IMR-90 (cell line): ENCODE measurements at regions not wholly inside any gene's neighbourhood (a gene's known extent, or its start where the extent isn't known, plus 50 kb on each side); places are given as distances from the start of the nearest gene placed in this dataset.
A peak's percentile ranks its signal among the peaks of the same experiment; 100 is the strongest.

Source experiments
- ATAC-seq: fragments of 200-7000 bp; cut with Tn5 transposase; 2 replicates; pipeline ENCODE4 v1.9.1; 2020; ENCODE audit warnings: low read depth, mild to moderate bottlenecking, moderate library complexity
- BruUV-seq: library from RNA; stranded (reverse); fragments of 400-500 nt; replicated peaks from 2 replicates; lab custom pipeline; 2021; lab: Mats Ljungman, UMichigan
- CTCF ChIA-PET: fragments of 300-600 bp; formaldehyde crosslinking; extraction: SDS; loops from one replicate; lab custom pipeline; 2021; ENCODE audit warnings: antibody characterized with exemption; lab: Yijun Ruan, JAX
- POLR2A ChIA-PET: fragments of 300-600 bp; sonication (Branson Sonifier 250); formaldehyde crosslinking; loops from one replicate; lab custom pipeline; 2022; ENCODE audit warnings: antibody characterized with exemption; ENCODE audit not compliant: unreplicated experiment; lab: Charles Lee
- DNase-seq: peaks from one replicate; pipeline ENCODE4 v3.0.0; 2013
- H2AFZ ChIP-seq: replicated peaks from 2 replicates; pipeline ENCODE3; 2013; ENCODE audit warnings: low read length, mild to moderate bottlenecking; ENCODE audit not compliant: poor library complexity
- H2AK5ac ChIP-seq: 2 replicates; pipeline ENCODE4 v1.6.1; 2013; ENCODE audit warnings: low read depth, low read length, inconsistent platforms
- H2AK9ac ChIP-seq: replicated peaks from 2 replicates; pipeline ENCODE3; 2013; ENCODE audit warnings: mild to moderate bottlenecking, low read depth, low read length, moderate library complexity; ENCODE audit not compliant: poor library complexity
- H2BK120ac ChIP-seq: 2 replicates; pipeline ENCODE4 v1.6.1; 2013; ENCODE audit warnings: low read depth, low read length, inconsistent platforms
- H2BK15ac ChIP-seq: 3 replicates; pipeline ENCODE4 v1.6.1; 2013; ENCODE audit warnings: low read depth, low read length, inconsistent platforms
- H2BK20ac ChIP-seq: 2 replicates; pipeline ENCODE4 v1.6.1; 2013; ENCODE audit warnings: low read depth, mild to moderate bottlenecking, inconsistent platforms, low read length, moderate library complexity
- H2BK5ac ChIP-seq: 2 replicates; pipeline ENCODE4 v1.6.1; 2013; ENCODE audit warnings: mild to moderate bottlenecking, low read depth, low read length, inconsistent platforms; ENCODE audit not compliant: poor library complexity, severe bottlenecking
- H3K14ac ChIP-seq: replicated peaks from 2 replicates; pipeline ENCODE4 v1.6.1; 2013; ENCODE audit warnings: low read depth, low read length, inconsistent platforms
- H3K18ac ChIP-seq: 2 replicates; pipeline ENCODE4 v1.6.1; 2013; ENCODE audit warnings: low read depth, low read length, control low read depth
- H3K23ac ChIP-seq: 2 replicates; pipeline ENCODE4 v1.6.1; 2013; ENCODE audit warnings: low read depth, low read length, inconsistent platforms
- H3K27ac ChIP-seq: 2 replicates; pipeline ENCODE4 v1.5.1; 2013; ENCODE audit warnings: mild to moderate bottlenecking, control low read depth, low read length; ENCODE audit not compliant: insufficient read depth
- H3K27me3 ChIP-seq: 2 replicates; pipeline ENCODE4 v1.6.1; 2013; ENCODE audit warnings: low read length; ENCODE audit not compliant: control insufficient read depth, insufficient read depth
- H3K36me3 ChIP-seq: 2 replicates; pipeline ENCODE4 v1.6.1; 2013; ENCODE audit warnings: low read length, mixed read lengths; ENCODE audit not compliant: control insufficient read depth, insufficient read depth
- H3K4ac ChIP-seq: 2 replicates; pipeline ENCODE4 v1.6.1; 2013; ENCODE audit warnings: low read depth, low read length, inconsistent platforms
- H3K4me1 ChIP-seq: 2 replicates; pipeline ENCODE4 v1.6.1; 2013; ENCODE audit warnings: low read length, mixed read lengths; ENCODE audit not compliant: control insufficient read depth, insufficient read depth
- H3K4me2 ChIP-seq: 2 replicates; pipeline ENCODE4 v1.6.1; 2013; ENCODE audit warnings: low read depth, mild to moderate bottlenecking, control low read depth, low read length, moderate library complexity
- H3K4me3 ChIP-seq: 2 replicates; pipeline ENCODE4 v1.5.1; 2013; ENCODE audit warnings: low read depth, mild to moderate bottlenecking, control low read depth, low read length, moderate library complexity; ENCODE audit not compliant: insufficient read depth
- H3K56ac ChIP-seq: 2 replicates; pipeline ENCODE4 v1.6.1; 2013; ENCODE audit warnings: low read length, inconsistent platforms; ENCODE audit not compliant: insufficient read depth; ENCODE audit errors: extremely low read depth
- H3K79me1 ChIP-seq, 2 experiments: 2 replicates each; pipeline ENCODE4 v1.6.1; 2013; ENCODE audit warnings: low read length in 2 of 2, inconsistent platforms in 1 of 2, low read depth in 1 of 2
- H3K9ac ChIP-seq: 2 replicates; pipeline ENCODE4 v1.6.1; 2013; ENCODE audit warnings: low read depth, low read length, control low read depth
- H3K9me1 ChIP-seq: 2 replicates; pipeline ENCODE4 v1.6.1; 2013; ENCODE audit warnings: low read length, inconsistent platforms; ENCODE audit not compliant: insufficient read depth
- H3K9me3 ChIP-seq: 2 replicates; pipeline ENCODE4 v1.6.1; 2013; ENCODE audit warnings: low read length; ENCODE audit not compliant: control insufficient read depth, insufficient read depth
- H4K20me1 ChIP-seq: 2 replicates; pipeline ENCODE4 v1.6.1; 2013; ENCODE audit warnings: low read length, inconsistent platforms; ENCODE audit not compliant: insufficient read depth
- H4K5ac ChIP-seq: 2 replicates; pipeline ENCODE4 v1.6.1; 2013; ENCODE audit warnings: mild to moderate bottlenecking, low read depth, low read length, control low read depth
- H4K8ac ChIP-seq, 2 experiments: 2 replicates each; pipeline ENCODE4 v1.6.1; 2013; ENCODE audit warnings: low read depth in 2 of 2, low read length in 2 of 2, control low read depth in 1 of 2, inconsistent platforms in 1 of 2
- H4K91ac ChIP-seq: 2 replicates; pipeline ENCODE4 v1.6.1; 2013; ENCODE audit warnings: low read depth, low read length, inconsistent platforms; ENCODE audit not compliant: insufficient read depth
- BHLHE40 ChIP-seq: fragments of 150-350 bp; IDR thresholded peaks from 2 replicates; pipeline ENCODE4 v1.6.1; 2016; ENCODE audit warnings: mild to moderate bottlenecking, low read depth, low read length
- CEBPB ChIP-seq: IDR thresholded peaks from 2 replicates; pipeline ENCODE4 v1.6.1; 2012; ENCODE audit warnings: low read depth, low read length, improper control_type of control experiment
- CHD1 ChIP-seq: IDR thresholded peaks from 2 replicates; pipeline ENCODE4 v1.6.1; 2012; ENCODE audit warnings: low read depth, low read length, improper control_type of control experiment
- FOS ChIP-seq: fragments of 150-350 bp; IDR thresholded peaks from 2 replicates; pipeline ENCODE4 v1.6.1; 2016; ENCODE audit warnings: low read depth, low read length
- MAFK ChIP-seq: IDR thresholded peaks from 2 replicates; pipeline ENCODE4 v1.6.1; 2012; ENCODE audit warnings: low read depth, low read length, improper control_type of control experiment
- MAZ ChIP-seq: IDR thresholded peaks from 2 replicates; pipeline ENCODE4 v1.6.1; 2012; ENCODE audit warnings: low read depth, mild to moderate bottlenecking, low read length, improper control_type of control experiment, moderate library complexity, borderline replicate concordance
- MXI1 ChIP-seq: IDR thresholded peaks from 2 replicates; pipeline ENCODE4 v1.6.1; 2012; ENCODE audit warnings: low read depth, mild to moderate bottlenecking, low read length, moderate library complexity, borderline replicate concordance
- NFE2L2 ChIP-seq: fragments of 150-350 bp; IDR thresholded peaks from 2 replicates; pipeline ENCODE4 v1.6.1; 2016; ENCODE audit warnings: low read depth, mild to moderate bottlenecking, low read length
- POLR2A ChIP-seq: IDR thresholded peaks from 2 replicates; pipeline ENCODE4 v1.6.1; 2012; ENCODE audit warnings: mild to moderate bottlenecking, low read depth, low read length
- RAD21 ChIP-seq: IDR thresholded peaks from 2 replicates; pipeline ENCODE4 v1.6.1; 2012; ENCODE audit warnings: low read length, improper control_type of control experiment
- RCOR1 ChIP-seq: IDR thresholded peaks from 2 replicates; pipeline ENCODE4 v1.6.1; 2012; ENCODE audit warnings: mild to moderate bottlenecking, low read length, improper control_type of control experiment; ENCODE audit not compliant: insufficient replicate concordance
- RFX5 ChIP-seq: IDR thresholded peaks from 2 replicates; pipeline ENCODE4 v1.8.0; 2012; ENCODE audit warnings: low read depth, mild to moderate bottlenecking, low read length, moderate library complexity
- SMC3 ChIP-seq: fragments of 150-350 bp; IDR thresholded peaks from 2 replicates; pipeline ENCODE4 v1.6.1; 2016; ENCODE audit warnings: low read depth, mild to moderate bottlenecking, antibody characterized with exemption, low read length, moderate library complexity
- WGBS, 2 experiments: methylation state at CpG; one replicate each; pipeline versions ENCODE4 v1.1.5 to v1.1.7; 2013; ENCODE audit warnings: missing lambda C conversion rate in 2 of 2; ENCODE audit not compliant: insufficient read length in 1 of 2; ENCODE audit errors: extremely low coverage in 2 of 2; 5-methylcytosine and 5-hydroxymethylcytosine counted together
- dilution Hi-C: fragments of 300-500 bp; cut with HindIII; formaldehyde crosslinking; loops from one replicate; pipeline ENCODE4 v1.14.3; 2018; ENCODE audit warnings: low sequenced_read_pairs; ENCODE audit not compliant: unreplicated experiment
- in situ Hi-C: fragments of 300-500 bp; cut with MboI; formaldehyde crosslinking; loops from 3 replicates; pipeline ENCODE4 v1.14.3; 2019; ENCODE audit warnings: low sequenced_read_pairs, inconsistent platforms, mixed read lengths
- intact Hi-C: fragments of 100-400 bp; cut with micrococcal nuclease; formaldehyde crosslinking; loops from 2 replicates; pipeline ENCODE4 v1.10.0; 2022
- TF ChIP-seq, protein P1 (sequence below): fragments of 150-350 bp; IDR thresholded peaks from 2 replicates; pipeline ENCODE4 v1.6.1; 2016; ENCODE audit warnings: low read depth, mild to moderate bottlenecking, low read length, moderate library complexity, borderline replicate concordance
- TF ChIP-seq, protein P2 (sequence below): conservative IDR thresholded peaks from 2 replicates; pipeline ENCODE4 v1.5.1; 2012; ENCODE audit warnings: mild to moderate bottlenecking, low read depth, low read length, improper control_type of control experiment
- TF ChIP-seq, protein P3 (sequence below): fragments of 150-350 bp; IDR thresholded peaks from 2 replicates; pipeline ENCODE4 v1.6.1; 2017; ENCODE audit warnings: mild to moderate bottlenecking, antibody characterized with exemption, low read length, low read depth

DNA sequence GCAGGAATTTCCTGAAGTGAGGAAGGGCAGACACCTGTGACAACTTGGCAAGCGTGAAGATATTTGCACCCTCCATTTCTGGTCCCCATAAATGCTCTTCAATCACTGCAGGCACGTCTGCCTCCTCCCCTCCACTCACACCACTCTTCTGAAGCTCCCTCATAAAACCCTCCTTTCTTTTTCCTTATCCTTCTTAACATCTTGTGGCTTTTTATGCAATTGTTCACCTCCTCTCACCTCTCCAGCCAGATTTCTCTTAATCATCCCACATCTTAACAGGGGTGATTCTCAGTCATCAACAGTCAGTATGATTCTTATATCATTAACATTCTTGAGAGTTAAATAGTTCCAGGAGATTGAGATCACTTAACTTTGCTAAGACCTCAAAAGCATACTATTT lies 277.4 kb downstream of the SPRY1 start:
- Histone ChIP-seq H4K5ac (peak overlapping the region; percentile 27; the same call in 1 of the 2 replicates), H2AFZ (no peak overlapping the region), H2BK5ac (no peak overlapping the region), H2BK15ac (peak overlapping the region; percentile 34; the same call in 1 of the 3 replicates), H3K9me1 (no peaks in the 10 kb centered on the region), H3K14ac (peak overlapping the region; percentile 55; the same call in 1 of the 2 replicates), H4K8ac (no peak overlapping the region; a peak in 1 of 4 replicates), H3K79me1 (no peaks in the 10 kb centered on the region), H4K20me1 (no peaks in the 10 kb centered on the region), H3K36me3 (no peaks in the 10 kb centered on the region), H3K27ac (no peak overlapping the region), H3K56ac (no peak overlapping the region), H2BK120ac (peak overlapping the region; percentile 59; the same call in 1 of the 2 replicates), H3K9ac (no peak overlapping the region), H3K27me3 (no peaks in the 10 kb centered on the region), H3K9me3 (no peaks in the 10 kb centered on the region), H2AK5ac (peak overlapping the region; percentile 27; the same call in 1 of the 2 replicates), H3K4me3 (no peak overlapping the region), H4K91ac (no peak overlapping the region), H2BK20ac (peak overlapping the region; percentile 80; the same call in 1 of the 2 replicates), H3K23ac (no peak overlapping the region), H2AK9ac (no peak overlapping the region), H3K4ac (peak overlapping the region; percentile 34; the same call in 1 of the 2 replicates), H3K18ac (peak overlapping the region; percentile 26), H3K4me1 (peaks cover 4% of the 10 kb centered on the region; the same call in 1 of the 2 replicates), H3K4me2 (no peak overlapping the region)
- dilution Hi-C loops (no loop called here), in situ Hi-C loops (no loop called here), intact Hi-C loops (no loop called here)
- ChIA-PET POLR2A (no interaction called here), CTCF (no interaction called here)
- TF ChIP-seq POLR2A (no peak), BHLHE40 (no peak), SMC3 (no peak), RAD21 (no peak), MAZ (no peak), RFX5 (no peak), MAFK (no peak), FOS (no peak), NFE2L2 (no peak), CHD1 (no peak), RCOR1 (no peak), MXI1 (no peak), CEBPB (no peak)
- TF ChIP-seq, protein P1, sequence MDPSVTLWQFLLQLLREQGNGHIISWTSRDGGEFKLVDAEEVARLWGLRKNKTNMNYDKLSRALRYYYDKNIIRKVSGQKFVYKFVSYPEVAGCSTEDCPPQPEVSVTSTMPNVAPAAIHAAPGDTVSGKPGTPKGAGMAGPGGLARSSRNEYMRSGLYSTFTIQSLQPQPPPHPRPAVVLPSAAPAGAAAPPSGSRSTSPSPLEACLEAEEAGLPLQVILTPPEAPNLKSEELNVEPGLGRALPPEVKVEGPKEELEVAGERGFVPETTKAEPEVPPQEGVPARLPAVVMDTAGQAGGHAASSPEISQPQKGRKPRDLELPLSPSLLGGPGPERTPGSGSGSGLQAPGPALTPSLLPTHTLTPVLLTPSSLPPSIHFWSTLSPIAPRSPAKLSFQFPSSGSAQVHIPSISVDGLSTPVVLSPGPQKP: no peak
- TF ChIP-seq, protein P2, sequence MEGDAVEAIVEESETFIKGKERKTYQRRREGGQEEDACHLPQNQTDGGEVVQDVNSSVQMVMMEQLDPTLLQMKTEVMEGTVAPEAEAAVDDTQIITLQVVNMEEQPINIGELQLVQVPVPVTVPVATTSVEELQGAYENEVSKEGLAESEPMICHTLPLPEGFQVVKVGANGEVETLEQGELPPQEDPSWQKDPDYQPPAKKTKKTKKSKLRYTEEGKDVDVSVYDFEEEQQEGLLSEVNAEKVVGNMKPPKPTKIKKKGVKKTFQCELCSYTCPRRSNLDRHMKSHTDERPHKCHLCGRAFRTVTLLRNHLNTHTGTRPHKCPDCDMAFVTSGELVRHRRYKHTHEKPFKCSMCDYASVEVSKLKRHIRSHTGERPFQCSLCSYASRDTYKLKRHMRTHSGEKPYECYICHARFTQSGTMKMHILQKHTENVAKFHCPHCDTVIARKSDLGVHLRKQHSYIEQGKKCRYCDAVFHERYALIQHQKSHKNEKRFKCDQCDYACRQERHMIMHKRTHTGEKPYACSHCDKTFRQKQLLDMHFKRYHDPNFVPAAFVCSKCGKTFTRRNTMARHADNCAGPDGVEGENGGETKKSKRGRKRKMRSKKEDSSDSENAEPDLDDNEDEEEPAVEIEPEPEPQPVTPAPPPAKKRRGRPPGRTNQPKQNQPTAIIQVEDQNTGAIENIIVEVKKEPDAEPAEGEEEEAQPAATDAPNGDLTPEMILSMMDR: no peak
- TF ChIP-seq, protein P3, sequence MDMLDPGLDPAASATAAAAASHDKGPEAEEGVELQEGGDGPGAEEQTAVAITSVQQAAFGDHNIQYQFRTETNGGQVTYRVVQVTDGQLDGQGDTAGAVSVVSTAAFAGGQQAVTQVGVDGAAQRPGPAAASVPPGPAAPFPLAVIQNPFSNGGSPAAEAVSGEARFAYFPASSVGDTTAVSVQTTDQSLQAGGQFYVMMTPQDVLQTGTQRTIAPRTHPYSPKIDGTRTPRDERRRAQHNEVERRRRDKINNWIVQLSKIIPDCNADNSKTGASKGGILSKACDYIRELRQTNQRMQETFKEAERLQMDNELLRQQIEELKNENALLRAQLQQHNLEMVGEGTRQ: no peak
- ATAC-seq: no peak
- no TSS peak for BruUV-seq
- 88% methylated on average over 2 of the region's 2 CpGs; no CpG with 5 or more reads in 1 of the 2 experiments for WGBS, 2 experiments
- DNase-seq: peak; percentile 48
